Kidney (tissue), 13 donors: ENCODE measurements at regions not wholly inside any gene's neighbourhood (a gene's known extent, or its start where the extent isn't known, plus 50 kb on each side); places are given as distances from the start of the nearest gene placed in this dataset.

ENCODE experiments used
- DNase-seq, 5 donors: peaks; one replicate each; pipeline ENCODE4 v3.0.0-alpha.2; 2013 to 2020
- FAIRE-seq: peaks from 2 replicates; lab custom pipeline; 2012; peaks lifted over from hg19 to GRCh38; lab: Jason Lieb, UNC
- H3K27ac ChIP-seq, 2 donors: one replicate each; pipeline ENCODE4 v1.7.0; 2013; ENCODE audit warnings: low read depth in 2 of 2, low read length in 2 of 2, inconsistent platforms in 1 of 2
- H3K27me3 ChIP-seq: one replicate; pipeline ENCODE4 v1.7.1; 2013; ENCODE audit warnings: low read length, inconsistent platforms; ENCODE audit not compliant: control insufficient read depth, insufficient read depth
- H3K36me3 ChIP-seq, 3 donors: one replicate each; pipeline versions ENCODE4 v1.7.0 to v1.7.1; 2013; ENCODE audit warnings: low read length in 3 of 3, control low read depth in 1 of 3, inconsistent platforms in 1 of 3; ENCODE audit not compliant: insufficient read depth in 3 of 3, control insufficient read depth in 2 of 3
- H3K4me1 ChIP-seq, 3 donors: one replicate each; pipeline versions ENCODE4 v1.7.0 to v1.7.1; 2013; ENCODE audit warnings: low read length in 3 of 3, inconsistent platforms in 1 of 3, low read depth in 1 of 3; ENCODE audit not compliant: control insufficient read depth in 2 of 3, insufficient read depth in 2 of 3
- H3K4me3 ChIP-seq, 3 donors: one replicate each; pipeline versions ENCODE4 v1.7.0 to v1.8.1; 2013; ENCODE audit warnings: low read length in 3 of 3, control low read depth in 1 of 3, inconsistent platforms in 1 of 3
- H3K9ac ChIP-seq, 3 donors: one replicate each; pipeline versions ENCODE4 v1.7.0 to v1.7.1; 2013; ENCODE audit warnings: low read length in 3 of 3, control low read depth in 1 of 3, inconsistent platforms in 1 of 3
- H3K9me3 ChIP-seq, 3 donors: one replicate each; pipeline versions ENCODE4 v1.7.0 to v1.7.1; 2013; ENCODE audit warnings: low read length in 3 of 3, control low read depth in 1 of 3, inconsistent platforms in 1 of 3; ENCODE audit not compliant: control insufficient read depth in 2 of 3, insufficient read depth in 1 of 3
- intact Hi-C: fragments of 100-400 bp; cut with DNase I; formaldehyde crosslinking; loops from one replicate; pipeline ENCODE4 v1.11.1; 2022
- TF ChIP-seq, protein P1 (sequence below): IDR thresholded peaks from 3 replicates; pipeline ENCODE4 v1.5.1; 2012; ENCODE audit warnings: mild to moderate bottlenecking, moderate library complexity, borderline replicate concordance; ENCODE audit not compliant: insufficient read depth; ENCODE audit errors: extremely low read depth
- donor health status: control.
- donor health status: control.
- donor health status: control.
- donor health status: control.
- donor health status: control.
- donor health status: DM: yes; HTN: yes; CAD: no.
- donor health status: Normal renal cell carcinoma (clear cell type).

DNA sequence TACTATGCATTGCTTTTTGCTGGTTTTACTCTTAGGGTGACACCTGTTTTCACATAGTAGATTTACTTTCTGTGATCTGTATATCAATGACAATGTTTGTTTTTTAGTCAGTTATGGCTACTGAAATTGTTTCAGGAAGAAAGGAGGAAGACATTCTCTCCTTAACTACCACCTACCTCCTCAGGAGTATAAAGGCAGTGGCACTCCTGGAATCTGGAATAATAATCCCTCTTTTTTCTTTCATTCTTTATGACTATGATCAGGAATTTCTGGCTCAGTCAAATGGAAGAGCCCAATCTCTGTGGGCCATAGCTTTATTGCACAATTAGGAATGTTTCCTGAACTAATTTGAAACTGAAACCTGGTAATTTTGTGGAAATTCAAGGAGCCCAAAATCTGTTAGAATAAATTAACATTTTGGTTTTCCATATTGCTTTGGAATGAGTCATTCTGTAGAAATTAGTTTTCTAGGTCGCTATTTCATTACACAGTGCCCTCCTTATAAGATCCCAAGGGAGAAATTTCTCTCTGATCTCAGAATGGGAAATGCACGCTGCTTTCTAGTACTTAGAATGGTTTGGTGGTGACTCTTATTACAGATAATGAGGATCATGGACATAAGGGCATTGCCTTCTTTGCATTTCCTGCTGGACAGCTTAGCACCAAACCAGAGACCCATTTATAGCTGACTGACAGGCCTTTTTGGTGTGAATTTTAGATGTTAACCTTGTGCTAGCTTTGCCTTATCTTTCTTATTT, 95.3 kb upstream of the VLDLR start:
- Histone ChIP-seq H3K36me3 (no peaks in the 10 kb centered on the region), H3K4me1 (no peaks in the 10 kb centered on the region), H3K9me3 (no peaks in the 10 kb centered on the region), H3K27ac (no peak overlapping the region), H3K9ac (no peak overlapping the region), H3K27me3 (no peaks in the 10 kb centered on the region), H3K4me3 (no peak overlapping the region)
- TF ChIP-seq, protein P1, sequence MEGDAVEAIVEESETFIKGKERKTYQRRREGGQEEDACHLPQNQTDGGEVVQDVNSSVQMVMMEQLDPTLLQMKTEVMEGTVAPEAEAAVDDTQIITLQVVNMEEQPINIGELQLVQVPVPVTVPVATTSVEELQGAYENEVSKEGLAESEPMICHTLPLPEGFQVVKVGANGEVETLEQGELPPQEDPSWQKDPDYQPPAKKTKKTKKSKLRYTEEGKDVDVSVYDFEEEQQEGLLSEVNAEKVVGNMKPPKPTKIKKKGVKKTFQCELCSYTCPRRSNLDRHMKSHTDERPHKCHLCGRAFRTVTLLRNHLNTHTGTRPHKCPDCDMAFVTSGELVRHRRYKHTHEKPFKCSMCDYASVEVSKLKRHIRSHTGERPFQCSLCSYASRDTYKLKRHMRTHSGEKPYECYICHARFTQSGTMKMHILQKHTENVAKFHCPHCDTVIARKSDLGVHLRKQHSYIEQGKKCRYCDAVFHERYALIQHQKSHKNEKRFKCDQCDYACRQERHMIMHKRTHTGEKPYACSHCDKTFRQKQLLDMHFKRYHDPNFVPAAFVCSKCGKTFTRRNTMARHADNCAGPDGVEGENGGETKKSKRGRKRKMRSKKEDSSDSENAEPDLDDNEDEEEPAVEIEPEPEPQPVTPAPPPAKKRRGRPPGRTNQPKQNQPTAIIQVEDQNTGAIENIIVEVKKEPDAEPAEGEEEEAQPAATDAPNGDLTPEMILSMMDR, result no peak
- no peak for FAIRE-seq
- intact Hi-C loops, result no loop called here
- DNase-seq, result no peak

DNA sequence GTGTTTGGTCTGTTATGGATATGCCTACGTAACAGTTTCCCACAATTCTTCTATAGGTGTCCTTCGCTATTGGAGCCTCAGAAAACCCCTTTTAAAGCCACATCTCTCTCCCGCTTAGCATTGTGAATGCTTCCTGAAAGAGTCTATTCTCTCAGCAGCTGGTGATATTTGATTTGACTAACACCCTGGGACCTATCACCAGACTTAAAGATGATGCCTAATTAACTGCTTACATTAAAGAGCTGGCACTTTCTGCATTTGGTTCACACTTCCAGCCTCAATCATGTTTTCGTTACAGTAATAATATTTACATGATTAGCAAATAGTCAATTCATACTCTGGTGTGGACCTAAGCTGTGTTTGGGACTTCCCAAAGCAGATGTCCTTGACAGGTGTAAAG, 90.1 kb upstream of the VLDLR start:
- no peak overlapping the region for H3K9ac ChIP-seq
- no peaks in the 10 kb centered on the region for H3K9me3 ChIP-seq
- no peaks in the 10 kb centered on the region for H3K36me3 ChIP-seq
- no peaks in the 10 kb centered on the region for H3K4me1 ChIP-seq
- DNase-seq (no peak), FAIRE-seq (no peak)
- H3K27ac ChIP-seq, result no peak overlapping the region
- no peak overlapping the region for H3K4me3 ChIP-seq
- no peaks in the 10 kb centered on the region for H3K27me3 ChIP-seq
- intact Hi-C loops, result no loop called here
- TF ChIP-seq, protein P1, result no peak

DNA sequence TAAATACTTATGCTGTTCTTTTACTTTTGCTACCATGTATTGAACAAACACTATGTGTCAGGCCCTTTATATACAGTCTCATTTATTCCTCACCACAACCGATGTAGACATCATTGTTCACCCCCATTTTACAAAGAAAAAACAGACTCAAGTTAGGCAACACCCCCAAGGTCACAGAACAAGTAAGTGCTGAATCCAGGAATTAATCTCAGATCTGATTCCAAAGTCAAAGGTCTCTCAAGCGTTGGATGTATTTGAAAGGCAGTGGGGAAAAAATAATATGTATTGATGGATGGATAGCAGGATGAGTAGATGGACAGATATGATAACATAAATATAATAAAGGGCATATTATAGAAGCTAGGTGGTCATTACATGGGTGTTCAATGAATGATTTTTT, 85.1 kb upstream of the VLDLR start:
- TF ChIP-seq, protein P1, result no peak
- H3K36me3 ChIP-seq, result no peaks in the 10 kb centered on the region
- DNase-seq, result no peak
- H3K27ac ChIP-seq, result no peak overlapping the region
- H3K4me3 ChIP-seq, result no peak overlapping the region
- H3K27me3 ChIP-seq, result no peaks in the 10 kb centered on the region
- H3K4me1 ChIP-seq, result no peaks in the 10 kb centered on the region
- no peak for FAIRE-seq
- H3K9me3 ChIP-seq, result no peaks in the 10 kb centered on the region
- no peak overlapping the region for H3K9ac ChIP-seq
- intact Hi-C loops, result no loop called here
